Lower leg skin (tissue), 4 donors: ENCODE measurements at regions not wholly inside any gene's neighbourhood (a gene's known extent, or its start where the extent isn't known, plus 50 kb on each side); places are given as distances from the start of the nearest gene placed in this dataset.

Experiments
- DNase-seq, 2 donors: peaks; one replicate each; pipeline ENCODE4 v3.0.0-alpha.2; 2019; ENCODE audit warnings: low spot score in 2 of 2
- H3K4me3 ChIP-seq: fragments of 200-600 bp; sonication (generic); 2 replicates; pipeline ENCODE4 v1.5.1; 2017; ENCODE audit warnings: mild to moderate bottlenecking, low read depth; ENCODE audit not compliant: poor library complexity, severe bottlenecking
- CTCF ChIP-seq, 3 donors: fragments of 450-650 bp; IDR thresholded peaks; one replicate each; pipeline ENCODE4 v1.5.1; 2016; ENCODE audit warnings: antibody characterized with exemption in 3 of 3, mild to moderate bottlenecking in 3 of 3, moderate library complexity in 2 of 3
- POLR2A ChIP-seq, 2 donors: fragments of 450-650 bp; IDR thresholded peaks; one replicate each; pipeline ENCODE4 v1.6.1; 2016 to 2017; ENCODE audit warnings: antibody characterized with exemption in 2 of 2, mild to moderate bottlenecking in 1 of 2, moderate library complexity in 1 of 2
- WGBS, 2 donors: methylation state at CpG; one replicate each; pipeline ENCODE4 v1.1.5; 2018; 5-methylcytosine and 5-hydroxymethylcytosine counted together
- intact Hi-C: fragments of 100-400 bp; cut with DNase I; formaldehyde crosslinking; loops from one replicate; pipeline ENCODE4 v1.15.0; 2023; ENCODE audit warnings: low total_unique reads

- DNase-seq: no peak
- 55 to 84% methylated on average over 2 of the region's 2 CpGs for WGBS, 2 donors
- H3K4me3 ChIP-seq: no peak overlapping the region
- intact Hi-C loops: no loop called here
- TF ChIP-seq POLR2A (IDR thresholded peaks at IDR 0.05): no peak
- no peak for TF ChIP-seq CTCF (IDR thresholded peaks at IDR 0.05)
These were observed 108.9 kb upstream of the CDC42EP3 start for GRCh38 chr2:37780387-37780676.

GRCh38 chr2:37781028-37781427 is 109.6 kb upstream of the CDC42EP3 start:
- WGBS, 2 donors: 93 to 95% methylated on average over 5 of the region's 5 CpGs
- no peak for DNase-seq
- intact Hi-C loops: no loop called here
- TF ChIP-seq POLR2A (IDR thresholded peaks at IDR 0.05) (no peak), CTCF (IDR thresholded peaks at IDR 0.05) (no peak)
- H3K4me3 ChIP-seq: no peak overlapping the region

- 90% methylated on average over 8 of the region's 8 CpGs for WGBS, 2 donors
- no peak for DNase-seq
- intact Hi-C loops: no loop called here
- no peak overlapping the region for H3K4me3 ChIP-seq
- TF ChIP-seq CTCF (IDR thresholded peaks at IDR 0.05): no peak
- TF ChIP-seq POLR2A (IDR thresholded peaks at IDR 0.05): no peak
These were observed 110.8 kb upstream of the CDC42EP3 start for GRCh38 chr2:37782155-37782673.

GRCh38 chr2:37782721-37783371 is 111.4 kb upstream of the CDC42EP3 start:
- WGBS, 2 donors: 78 to 82% methylated on average over 10 of the region's 10 CpGs
- DNase-seq: no peak
- no peak overlapping the region for H3K4me3 ChIP-seq
- TF ChIP-seq CTCF (IDR thresholded peaks at IDR 0.05) (no peak), POLR2A (IDR thresholded peaks at IDR 0.05) (no peak)
- intact Hi-C loops: no loop called here

- intact Hi-C loops: no loop called here
These were observed 112.1 kb upstream of the CDC42EP3 start for GRCh38 chr2:37783545-37783944.

More at GRCh38 chr2:37783545-37783944, 112.1 kb upstream of the CDC42EP3 start:
- DNase-seq: no peak
- WGBS, 2 donors: 91 to 93% methylated on average over 4 of the region's 4 CpGs
- no peak overlapping the region for H3K4me3 ChIP-seq
- TF ChIP-seq POLR2A (IDR thresholded peaks at IDR 0.05): no peak
- TF ChIP-seq CTCF (IDR thresholded peaks at IDR 0.05): no peak
